ENCODE measurements at regions not wholly inside any gene's neighbourhood (a gene's known extent, or its start where the extent isn't known, plus 50 kb on each side); places are given as distances from the start of the nearest gene placed in this dataset.

DNA sequence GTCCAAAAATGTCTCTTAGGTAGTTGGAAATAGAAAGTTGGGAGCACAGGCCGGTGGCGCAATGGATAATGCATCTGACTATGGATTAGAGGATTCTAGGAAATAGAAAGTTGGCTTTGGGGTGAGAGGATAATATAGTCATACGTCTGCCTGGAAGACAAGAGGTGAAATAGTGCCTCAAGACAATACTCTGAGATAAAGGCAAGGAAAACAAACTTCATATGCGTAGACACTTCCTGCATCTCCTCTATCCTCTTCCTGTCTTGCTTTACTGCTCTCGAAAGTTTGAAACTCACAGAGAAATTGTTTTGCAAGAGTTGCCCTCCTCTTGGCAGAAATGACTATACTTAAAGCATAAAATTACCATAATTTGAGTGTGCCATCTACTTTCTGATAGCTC lies 153.2 kb upstream of the FBXL7 start:
- intact Hi-C loops (cut with micrococcal nuclease) = no loop called here
- no peak overlapping the region for H3K27ac Mint-ChIP-seq
- H3K27me3 Mint-ChIP-seq = no peaks in the 10 kb centered on the region
- peaks cover 9% of the 10 kb centered on the region for H3K9me3 Mint-ChIP-seq
- no peaks in the 10 kb centered on the region for H3K4me1 Mint-ChIP-seq (ENCODE audit: low read depth)
- no peak overlapping the region for H3K4me3 Mint-ChIP-seq
- no peaks in the 10 kb centered on the region for H3K36me3 Mint-ChIP-seq (ENCODE audit: low read depth)

DNA sequence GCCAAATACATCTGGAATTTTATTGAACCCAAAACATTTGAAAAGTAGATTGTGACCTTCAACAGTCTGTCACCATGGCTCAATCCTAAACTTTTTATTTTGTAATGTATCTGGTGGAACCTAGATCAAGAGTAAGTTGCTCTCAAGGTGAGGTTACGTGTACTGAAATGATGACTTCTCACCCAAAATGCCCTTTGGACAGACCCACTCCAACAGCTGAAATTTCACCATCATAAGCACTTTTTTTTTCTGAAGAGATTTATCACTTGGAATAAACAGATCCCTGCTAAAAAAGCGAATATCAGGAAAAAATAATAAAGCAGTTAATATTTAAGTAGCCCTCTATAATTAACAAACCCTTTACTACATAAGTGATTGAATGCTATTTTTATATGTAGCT lies 155.0 kb upstream of the FBXL7 start:
- H3K9me3 Mint-ChIP-seq = peaks cover 19% of the 10 kb centered on the region
- H3K27me3 Mint-ChIP-seq = no peaks in the 10 kb centered on the region
- intact Hi-C loops (cut with micrococcal nuclease) = no loop called here
- H3K4me3 Mint-ChIP-seq = no peak overlapping the region
- no peak overlapping the region for H3K27ac Mint-ChIP-seq
- H3K4me1 Mint-ChIP-seq (ENCODE audit: low read depth) = no peaks in the 10 kb centered on the region
- H3K36me3 Mint-ChIP-seq (ENCODE audit: low read depth) = no peaks in the 10 kb centered on the region

DNA sequence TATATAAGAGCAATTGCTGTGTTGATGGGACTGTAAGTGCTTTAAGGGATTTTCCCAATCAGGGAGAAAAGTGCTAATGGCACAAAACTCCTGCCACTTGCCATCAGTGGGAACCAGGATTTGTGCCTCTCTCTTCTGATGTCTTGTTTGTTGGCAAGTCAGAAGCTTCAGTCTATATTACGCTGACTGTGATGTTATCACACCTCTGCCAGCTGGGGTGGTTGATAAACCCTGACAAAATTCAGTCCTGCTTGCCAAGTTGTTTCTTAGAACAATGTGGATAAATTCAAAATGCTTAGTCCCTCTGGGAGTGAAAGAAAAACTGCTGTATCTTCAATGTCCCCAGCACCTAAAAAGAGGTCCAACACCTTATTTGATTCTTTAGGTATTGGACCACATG lies 161.4 kb upstream of the FBXL7 start:
- peaks cover 51% of the 10 kb centered on the region for H3K9me3 Mint-ChIP-seq

DNA sequence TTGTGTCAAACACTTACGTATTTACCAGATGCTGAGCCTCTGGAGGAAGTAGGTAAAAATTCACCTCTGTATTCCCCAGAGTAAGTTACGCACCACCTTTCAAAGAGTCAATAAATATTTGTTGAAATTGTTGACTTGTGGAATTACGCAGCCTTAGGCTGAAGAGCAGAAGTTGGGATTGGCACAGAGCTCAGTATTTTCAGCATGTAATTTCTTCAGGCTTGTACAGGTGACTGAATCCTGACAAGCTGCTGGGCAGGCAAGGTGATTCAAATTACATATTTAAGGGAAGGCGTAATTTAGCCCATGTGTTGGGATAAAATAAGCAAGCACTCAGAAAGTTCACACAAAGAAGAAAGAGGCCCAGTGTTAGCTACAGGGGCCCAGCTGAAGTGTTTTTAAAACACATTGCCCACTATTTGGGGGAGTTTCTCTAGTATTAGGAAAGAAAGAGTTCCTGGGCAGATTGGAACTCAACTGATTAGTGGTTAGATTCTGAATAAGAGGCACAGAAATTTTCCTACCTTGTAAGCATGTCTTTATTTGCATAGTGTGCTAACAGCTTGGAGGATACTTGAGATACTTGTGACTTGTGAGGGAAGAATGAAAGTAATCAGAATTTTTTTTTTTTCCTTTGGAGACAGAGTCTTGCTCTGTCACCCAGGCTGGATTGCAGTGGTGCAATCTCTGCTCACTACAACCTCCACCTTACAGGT lies 165.3 kb upstream of the FBXL7 start:
- H3K4me1 Mint-ChIP-seq (ENCODE audit: low read depth) = no peaks in the 10 kb centered on the region
- H3K4me3 Mint-ChIP-seq = no peak overlapping the region
- H3K27me3 Mint-ChIP-seq = no peaks in the 10 kb centered on the region
- no peak overlapping the region for H3K27ac Mint-ChIP-seq
- peaks cover 49% of the 10 kb centered on the region for H3K9me3 Mint-ChIP-seq
- intact Hi-C loops (cut with micrococcal nuclease) = no loop called here
- no peaks in the 10 kb centered on the region for H3K36me3 Mint-ChIP-seq (ENCODE audit: low read depth)

More for the DNA sequence above, 161.4 kb upstream of the FBXL7 start:
- intact Hi-C loops (cut with micrococcal nuclease) = no loop called here
- Mint-ChIP-seq H3K27me3 (no peaks in the 10 kb centered on the region), H3K27ac (no peak overlapping the region), H3K36me3 (ENCODE audit: low read depth) (no peaks in the 10 kb centered on the region), H3K4me1 (ENCODE audit: low read depth) (no peaks in the 10 kb centered on the region), H3K4me3 (no peak overlapping the region)

DNA sequence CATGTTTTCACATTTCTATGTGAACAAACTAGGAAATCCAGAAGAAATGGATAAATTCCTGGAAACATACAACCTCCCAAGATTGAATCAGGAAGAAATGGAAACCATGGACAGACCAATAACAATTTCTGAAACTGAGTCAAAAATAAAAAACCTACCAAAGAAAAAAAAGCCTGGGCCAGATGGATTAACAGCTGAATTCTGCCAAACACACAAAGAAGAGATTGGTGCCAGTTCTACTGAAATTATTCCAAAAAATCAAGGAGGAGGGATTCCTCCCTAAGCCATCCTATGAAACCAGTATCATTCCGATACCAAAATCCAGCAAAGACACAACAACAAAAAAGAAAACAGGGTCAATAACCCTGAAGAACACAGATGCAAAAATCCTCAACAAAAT lies 166.9 kb upstream of the FBXL7 start:
- intact Hi-C loops (cut with micrococcal nuclease) = no loop called here
- H3K27me3 Mint-ChIP-seq = no peaks in the 10 kb centered on the region
- H3K9me3 Mint-ChIP-seq = peaks cover 49% of the 10 kb centered on the region
- no peak overlapping the region for H3K27ac Mint-ChIP-seq
- H3K36me3 Mint-ChIP-seq (ENCODE audit: low read depth) = no peaks in the 10 kb centered on the region
- no peaks in the 10 kb centered on the region for H3K4me1 Mint-ChIP-seq (ENCODE audit: low read depth)
- H3K4me3 Mint-ChIP-seq = no peak overlapping the region

DNA sequence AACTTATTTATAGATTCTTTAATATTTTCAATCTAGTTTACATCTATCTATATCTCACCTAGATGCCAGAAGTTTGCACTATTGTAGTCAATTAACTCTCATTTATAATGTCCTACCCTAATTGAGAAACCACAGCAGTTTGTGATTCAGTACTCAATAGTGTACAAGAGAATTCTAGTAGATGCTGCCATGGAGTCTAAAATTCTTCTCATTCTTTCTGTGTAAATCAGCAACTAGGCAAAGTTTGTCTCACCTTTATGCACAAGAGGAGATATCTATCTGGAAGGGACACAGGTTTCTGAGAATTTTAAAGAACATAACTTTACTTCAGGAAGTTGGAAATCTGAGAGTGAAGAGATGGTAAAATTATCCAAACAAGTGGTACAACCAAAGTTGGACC lies 173.0 kb upstream of the FBXL7 start:
- H3K27me3 Mint-ChIP-seq = no peaks in the 10 kb centered on the region
- no peak overlapping the region for H3K27ac Mint-ChIP-seq
- peaks cover 5% of the 10 kb centered on the region for H3K9me3 Mint-ChIP-seq
- no peaks in the 10 kb centered on the region for H3K36me3 Mint-ChIP-seq (ENCODE audit: low read depth)
- intact Hi-C loops (cut with micrococcal nuclease) = no loop called here
- no peaks in the 10 kb centered on the region for H3K4me1 Mint-ChIP-seq (ENCODE audit: low read depth)
- H3K4me3 Mint-ChIP-seq = no peak overlapping the region

DNA sequence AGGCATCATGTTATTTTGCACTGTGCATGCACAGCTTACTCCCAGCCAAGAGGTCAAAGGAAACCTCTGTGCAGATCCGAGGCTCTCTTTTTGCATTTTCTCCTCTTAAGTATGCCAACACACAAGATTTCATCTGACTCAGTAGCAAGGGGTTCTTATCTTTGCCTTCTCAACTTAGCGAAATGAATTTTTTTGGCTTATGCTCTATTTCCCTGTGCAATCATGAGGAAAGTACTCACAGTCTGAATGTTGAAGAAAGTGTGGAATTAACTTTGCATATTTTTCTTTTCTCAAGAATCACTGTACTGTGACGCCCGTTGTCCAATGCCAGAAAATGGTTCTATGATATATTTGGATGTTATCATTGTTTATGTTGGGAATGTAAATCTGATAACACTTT lies 173.5 kb upstream of the FBXL7 start:
- peaks cover 5% of the 10 kb centered on the region for H3K9me3 Mint-ChIP-seq
- no peaks in the 10 kb centered on the region for H3K36me3 Mint-ChIP-seq (ENCODE audit: low read depth)
- intact Hi-C loops (cut with micrococcal nuclease) = no loop called here
- no peaks in the 10 kb centered on the region for H3K4me1 Mint-ChIP-seq (ENCODE audit: low read depth)
- no peak overlapping the region for H3K4me3 Mint-ChIP-seq
- no peaks in the 10 kb centered on the region for H3K27me3 Mint-ChIP-seq
- no peak overlapping the region for H3K27ac Mint-ChIP-seq

DNA sequence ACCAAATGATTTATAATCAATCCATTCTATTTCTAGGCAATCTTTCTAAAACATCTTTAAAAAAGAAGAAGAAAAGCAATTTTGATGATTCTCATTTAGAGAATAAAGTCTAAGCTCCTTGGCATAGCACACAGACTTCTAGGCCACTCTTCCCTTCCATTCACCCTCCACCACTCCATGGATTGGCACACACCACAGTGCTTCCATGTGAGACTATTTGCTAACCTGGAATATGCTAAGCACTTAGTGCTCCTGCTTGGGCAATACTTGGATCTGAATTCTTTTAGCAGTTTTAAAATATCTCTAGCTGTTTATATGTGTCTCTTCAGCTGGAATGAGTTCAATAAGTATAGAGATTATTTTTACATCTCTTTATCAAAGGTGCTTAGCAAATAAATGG lies 177.6 kb upstream of the FBXL7 start:
- H3K9me3 Mint-ChIP-seq = no peaks in the 10 kb centered on the region
- H3K4me3 Mint-ChIP-seq = no peak overlapping the region
- intact Hi-C loops (cut with micrococcal nuclease) = no loop called here
- no peaks in the 10 kb centered on the region for H3K36me3 Mint-ChIP-seq (ENCODE audit: low read depth)
- no peak overlapping the region for H3K27ac Mint-ChIP-seq
- no peaks in the 10 kb centered on the region for H3K27me3 Mint-ChIP-seq
- no peaks in the 10 kb centered on the region for H3K4me1 Mint-ChIP-seq (ENCODE audit: low read depth)

DNA sequence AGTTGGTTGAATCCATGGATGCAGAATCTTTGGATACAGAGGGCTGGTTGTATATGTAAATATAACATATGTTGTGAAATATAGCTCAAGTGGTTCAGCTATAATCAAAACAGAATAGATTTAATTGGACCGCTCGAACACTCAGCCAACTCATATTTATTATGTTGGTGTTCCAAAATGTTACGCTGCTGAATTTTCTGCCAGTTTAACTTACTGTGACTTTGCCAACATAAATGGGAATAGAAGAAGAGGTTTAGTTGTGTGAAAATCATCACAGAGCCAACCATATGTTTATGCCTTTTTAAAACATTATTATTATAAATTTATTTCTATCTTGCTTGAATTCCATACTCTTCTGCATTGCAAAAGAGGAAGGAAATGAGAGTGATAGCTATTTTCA lies 178.2 kb upstream of the FBXL7 start:
- intact Hi-C loops (cut with micrococcal nuclease) = no loop called here
- no peak overlapping the region for H3K27ac Mint-ChIP-seq
- H3K4me1 Mint-ChIP-seq (ENCODE audit: low read depth) = no peaks in the 10 kb centered on the region
- no peaks in the 10 kb centered on the region for H3K27me3 Mint-ChIP-seq
- H3K36me3 Mint-ChIP-seq (ENCODE audit: low read depth) = no peaks in the 10 kb centered on the region
- H3K4me3 Mint-ChIP-seq = no peak overlapping the region
- H3K9me3 Mint-ChIP-seq = no peaks in the 10 kb centered on the region

DNA sequence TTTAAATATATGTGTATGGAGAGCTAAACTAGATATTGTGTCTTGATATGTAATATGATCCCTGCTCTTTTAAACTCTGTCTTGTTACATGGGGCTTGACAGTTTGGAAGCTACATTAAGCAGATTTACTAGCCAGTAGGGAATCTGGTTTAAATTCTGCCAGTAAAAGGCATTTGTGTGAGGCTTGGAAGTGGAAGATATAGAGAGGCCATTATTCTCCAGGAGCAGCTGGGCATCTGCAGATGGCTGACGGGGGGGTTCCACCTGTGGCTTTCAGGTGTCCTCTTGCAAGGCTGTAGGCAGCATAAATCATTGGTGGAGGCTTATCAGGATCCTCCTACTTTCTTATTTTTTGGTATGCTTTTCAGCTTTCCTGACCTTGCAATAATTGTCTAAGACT lies 179.1 kb upstream of the FBXL7 start:
- intact Hi-C loops (cut with micrococcal nuclease) = no loop called here
- H3K36me3 Mint-ChIP-seq (ENCODE audit: low read depth) = no peaks in the 10 kb centered on the region

DNA sequence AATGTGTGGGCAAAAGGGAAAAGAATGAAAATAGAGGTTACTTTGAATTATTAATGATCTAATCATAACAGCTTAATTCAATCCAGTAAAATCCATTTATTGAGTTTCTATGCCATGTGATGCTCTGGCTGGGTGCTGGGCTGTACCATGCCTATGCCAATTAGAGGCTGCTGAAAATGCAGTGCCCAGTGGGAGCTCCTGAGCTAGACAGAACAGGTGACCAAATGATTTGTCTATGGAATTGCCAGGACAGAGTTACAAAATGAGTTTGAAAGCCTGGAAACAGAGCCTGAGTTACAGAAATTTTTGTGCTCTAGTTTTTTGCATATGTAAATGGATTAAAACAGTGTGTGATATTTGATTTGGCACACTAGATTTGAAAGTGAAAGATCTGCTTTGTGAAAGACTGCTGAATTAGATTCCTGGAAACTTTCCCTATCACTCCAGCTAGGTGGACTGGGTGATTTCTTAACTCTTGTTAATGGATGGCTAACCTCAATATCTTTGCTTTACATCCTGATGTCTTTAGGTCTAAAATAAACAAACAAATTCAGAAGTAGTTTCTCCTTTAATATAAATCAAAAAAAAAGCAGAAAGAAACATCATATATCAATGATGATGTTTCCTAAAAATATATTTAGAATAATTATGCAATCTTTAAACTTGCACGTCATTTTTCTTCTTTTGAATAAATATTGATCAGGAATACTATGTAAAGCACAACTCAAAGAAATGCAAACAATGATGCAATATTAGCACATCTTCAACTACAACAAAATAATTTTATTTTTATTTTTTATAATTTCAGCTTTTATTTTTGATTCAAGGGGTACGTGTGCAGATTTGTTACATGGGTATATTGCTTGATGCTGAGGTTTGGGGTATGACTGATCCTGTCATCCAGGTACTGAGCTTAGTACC lies 194.8 kb upstream of the FBXL7 start:
- Mint-ChIP-seq H3K36me3 (ENCODE audit: low read depth) (no peaks in the 10 kb centered on the region), H3K4me1 (ENCODE audit: low read depth) (no peaks in the 10 kb centered on the region), H3K27me3 (no peaks in the 10 kb centered on the region), H3K9me3 (peaks cover 21% of the 10 kb centered on the region), H3K27ac (no peak overlapping the region), H3K4me3 (no peak overlapping the region)
- intact Hi-C loops (cut with micrococcal nuclease) = no loop called here

More for the DNA sequence above, 179.1 kb upstream of the FBXL7 start:
- Mint-ChIP-seq H3K27me3 (no peaks in the 10 kb centered on the region), H3K4me1 (ENCODE audit: low read depth) (no peaks in the 10 kb centered on the region), H3K27ac (no peak overlapping the region), H3K4me3 (no peak overlapping the region), H3K9me3 (peaks cover 1% of the 10 kb centered on the region)

DNA sequence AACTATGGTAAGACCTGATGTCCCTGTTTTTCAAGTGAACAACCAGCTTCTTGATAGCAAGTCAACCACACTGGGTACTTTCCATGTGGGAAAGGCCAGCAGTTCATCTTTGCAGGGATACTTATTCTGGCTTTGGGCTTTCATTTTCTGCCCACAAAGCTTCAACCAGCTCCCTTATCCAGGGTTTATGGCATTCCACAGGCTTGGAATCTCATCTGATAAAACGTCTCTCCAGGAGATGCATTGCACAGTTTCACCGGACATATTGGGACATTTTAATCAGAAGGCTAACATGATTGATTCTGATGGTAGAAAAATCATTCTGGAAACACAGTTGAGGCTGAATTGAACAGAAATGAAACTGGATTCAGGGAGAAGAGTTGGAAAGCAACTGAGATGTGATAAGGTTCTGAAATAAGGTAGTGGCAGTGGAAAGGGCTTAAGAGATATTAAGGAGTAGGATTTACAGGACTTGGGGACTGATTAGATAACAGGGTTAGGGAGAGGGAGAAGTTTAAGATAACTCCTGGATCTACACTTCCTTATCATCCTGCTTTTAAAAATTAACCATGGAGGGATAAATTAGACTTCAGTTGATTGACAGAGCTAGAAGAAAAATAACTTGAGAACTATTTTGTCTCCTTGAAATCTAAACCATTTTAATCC lies 195.8 kb upstream of the FBXL7 start:
- H3K4me1 Mint-ChIP-seq (ENCODE audit: low read depth) = no peaks in the 10 kb centered on the region
- intact Hi-C loops (cut with micrococcal nuclease) = no loop called here
- no peak overlapping the region for H3K27ac Mint-ChIP-seq
- H3K36me3 Mint-ChIP-seq (ENCODE audit: low read depth) = no peaks in the 10 kb centered on the region
- H3K27me3 Mint-ChIP-seq = no peaks in the 10 kb centered on the region
- H3K9me3 Mint-ChIP-seq = peaks cover 16% of the 10 kb centered on the region
- H3K4me3 Mint-ChIP-seq = no peak overlapping the region

DNA sequence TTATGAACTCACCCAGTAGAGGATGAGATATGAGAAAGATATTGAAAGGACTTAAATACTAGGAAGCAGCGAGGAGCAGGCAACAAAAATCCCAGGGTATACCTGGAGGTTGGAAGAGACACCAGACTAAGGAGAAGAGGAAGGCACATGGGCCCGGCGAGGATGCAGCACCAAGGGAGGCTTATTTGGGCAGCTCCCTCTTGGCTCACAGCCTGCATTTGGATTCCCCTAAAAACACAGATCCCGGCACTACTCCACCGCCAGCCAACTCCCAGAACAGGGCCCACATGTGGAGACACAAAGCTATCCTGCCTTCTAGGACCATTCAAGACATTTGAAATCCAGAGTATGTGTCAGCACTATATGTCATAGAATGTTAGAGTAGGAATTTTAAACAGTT lies 199.8 kb upstream of the FBXL7 start:
- Mint-ChIP-seq H3K9me3 (no peaks in the 10 kb centered on the region), H3K4me1 (ENCODE audit: low read depth) (no peaks in the 10 kb centered on the region), H3K4me3 (no peak overlapping the region), H3K36me3 (ENCODE audit: low read depth) (no peaks in the 10 kb centered on the region), H3K27ac (no peak overlapping the region), H3K27me3 (no peaks in the 10 kb centered on the region)
- intact Hi-C loops (cut with micrococcal nuclease) = no loop called here

DNA sequence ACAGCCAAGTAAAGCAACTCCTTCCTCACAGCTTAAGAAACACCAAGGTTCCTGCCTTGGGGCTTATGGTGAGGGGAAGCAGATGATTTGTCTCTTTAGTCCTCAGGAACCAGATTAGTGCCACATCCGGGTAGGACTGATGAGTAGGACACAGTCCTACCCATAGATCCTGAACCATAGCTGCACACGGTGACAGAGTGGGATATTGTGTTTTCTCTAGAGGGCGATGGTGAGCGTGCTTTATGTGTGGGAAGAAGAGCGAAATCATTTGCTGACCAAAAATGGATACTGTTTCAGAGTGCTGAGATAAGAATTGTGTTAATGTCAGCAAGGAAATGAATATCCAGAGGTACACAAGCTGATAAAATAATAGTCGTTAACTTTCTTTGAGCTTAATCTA lies 209.0 kb upstream of the FBXL7 start:
- Mint-ChIP-seq H3K36me3 (ENCODE audit: low read depth) (no peaks in the 10 kb centered on the region), H3K9me3 (peaks cover 38% of the 10 kb centered on the region)
- intact Hi-C loops (cut with micrococcal nuclease) = no loop called here

More for the DNA sequence above, 209.0 kb upstream of the FBXL7 start:
- no peak overlapping the region for H3K27ac Mint-ChIP-seq
- H3K4me3 Mint-ChIP-seq = no peak overlapping the region
- H3K27me3 Mint-ChIP-seq = no peaks in the 10 kb centered on the region
- no peaks in the 10 kb centered on the region for H3K4me1 Mint-ChIP-seq (ENCODE audit: low read depth)
